ENCODE measurements at regions not wholly inside any gene's neighbourhood (a gene's known extent, or its start where the extent isn't known, plus 50 kb on each side); places are given as distances from the start of the nearest gene placed in this dataset.

GRCh38 chr6:138025528-138025978 is 81.7 kb downstream of the PERP start:
- intact Hi-C loops (cut with DNase I; ENCODE audit: low total_unique reads), result no loop called here
- WGBS, 5 donors, result 85 to 97% (median 87%) methylated on average over 2 of the region's 2 CpGs
- no peak for DNase-seq

GRCh38 chr6:138026342-138026741 is 80.9 kb downstream of the PERP start:
- Histone ChIP-seq H3K4me1 (no peaks in the 10 kb centered on the region), H3K27me3 (no peaks in the 10 kb centered on the region), H3K4me3 (no peak overlapping the region), H3K27ac (no peak overlapping the region), H3K36me3 (no peaks in the 10 kb centered on the region), H3K9me3 (no peaks in the 10 kb centered on the region)
- no peak for DNase-seq
- WGBS, 5 donors, result 71 to 84% (median 78%) methylated on average over 3 of the region's 3 CpGs
- intact Hi-C loops (cut with DNase I; ENCODE audit: low total_unique reads), result no loop called here
- TF ChIP-seq POLR2A (IDR thresholded peaks at IDR 0.05) (no peak), EP300 (IDR thresholded peaks at IDR 0.05) (no peak), POLR2AphosphoS5 (IDR thresholded peaks at IDR 0.05) (no peak)
- TF ChIP-seq, protein P1, sequence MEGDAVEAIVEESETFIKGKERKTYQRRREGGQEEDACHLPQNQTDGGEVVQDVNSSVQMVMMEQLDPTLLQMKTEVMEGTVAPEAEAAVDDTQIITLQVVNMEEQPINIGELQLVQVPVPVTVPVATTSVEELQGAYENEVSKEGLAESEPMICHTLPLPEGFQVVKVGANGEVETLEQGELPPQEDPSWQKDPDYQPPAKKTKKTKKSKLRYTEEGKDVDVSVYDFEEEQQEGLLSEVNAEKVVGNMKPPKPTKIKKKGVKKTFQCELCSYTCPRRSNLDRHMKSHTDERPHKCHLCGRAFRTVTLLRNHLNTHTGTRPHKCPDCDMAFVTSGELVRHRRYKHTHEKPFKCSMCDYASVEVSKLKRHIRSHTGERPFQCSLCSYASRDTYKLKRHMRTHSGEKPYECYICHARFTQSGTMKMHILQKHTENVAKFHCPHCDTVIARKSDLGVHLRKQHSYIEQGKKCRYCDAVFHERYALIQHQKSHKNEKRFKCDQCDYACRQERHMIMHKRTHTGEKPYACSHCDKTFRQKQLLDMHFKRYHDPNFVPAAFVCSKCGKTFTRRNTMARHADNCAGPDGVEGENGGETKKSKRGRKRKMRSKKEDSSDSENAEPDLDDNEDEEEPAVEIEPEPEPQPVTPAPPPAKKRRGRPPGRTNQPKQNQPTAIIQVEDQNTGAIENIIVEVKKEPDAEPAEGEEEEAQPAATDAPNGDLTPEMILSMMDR (IDR thresholded peaks at IDR 0.05), result no peak

More at GRCh38 chr6:138025528-138025978, 81.7 kb downstream of the PERP start:
- Histone ChIP-seq H3K4me3 (no peak overlapping the region), H3K9me3 (no peaks in the 10 kb centered on the region), H3K36me3 (no peaks in the 10 kb centered on the region), H3K4me1 (no peaks in the 10 kb centered on the region), H3K27me3 (no peaks in the 10 kb centered on the region), H3K27ac (no peak overlapping the region)
- TF ChIP-seq EP300 (IDR thresholded peaks at IDR 0.05) (no peak), POLR2AphosphoS5 (IDR thresholded peaks at IDR 0.05) (no peak), POLR2A (IDR thresholded peaks at IDR 0.05) (no peak)
- TF ChIP-seq, protein P1 (IDR thresholded peaks at IDR 0.05), result no peak

DNA sequence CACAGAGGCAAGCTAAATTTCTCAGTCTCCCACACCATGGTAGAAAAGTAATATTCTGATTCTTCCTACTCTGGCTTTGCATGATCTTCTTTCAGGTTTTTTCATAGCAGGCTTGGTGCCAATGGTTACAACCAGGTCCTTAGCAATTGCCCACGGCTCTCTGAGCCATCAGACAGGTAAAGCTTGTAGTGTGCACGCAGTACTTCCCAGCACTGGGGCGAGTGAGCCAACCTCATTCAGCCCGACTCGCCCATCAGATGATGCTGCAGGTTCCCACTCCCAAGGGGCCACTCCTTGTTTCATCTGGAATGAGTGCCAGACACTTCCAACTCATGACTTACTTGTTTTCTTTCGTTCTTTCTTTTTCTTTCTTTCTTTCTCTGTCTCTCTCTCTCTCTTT is 78.3 kb downstream of the PERP start:
- Histone ChIP-seq H3K4me3 (no peak overlapping the region), H3K4me1 (no peaks in the 10 kb centered on the region), H3K27ac (no peak overlapping the region), H3K27me3 (no peaks in the 10 kb centered on the region), H3K36me3 (no peaks in the 10 kb centered on the region), H3K9me3 (no peaks in the 10 kb centered on the region)
- TF ChIP-seq POLR2A (IDR thresholded peaks at IDR 0.05) (no peak), POLR2AphosphoS5 (IDR thresholded peaks at IDR 0.05) (no peak), EP300 (IDR thresholded peaks at IDR 0.05) (no peak)
- TF ChIP-seq, protein P1 (IDR thresholded peaks at IDR 0.05), result no peak
- intact Hi-C loops (cut with DNase I; ENCODE audit: low total_unique reads), result no loop called here
- WGBS, 5 donors, result 65 to 80% (median 73%) methylated on average over 6 of the region's 6 CpGs
- DNase-seq, result no peak

GRCh38 chr6:138030872-138031271 is 76.3 kb downstream of the PERP start:
- intact Hi-C loops (cut with DNase I; ENCODE audit: low total_unique reads), result no loop called here
- H3K27ac ChIP-seq, result no peak overlapping the region
- no peaks in the 10 kb centered on the region for H3K27me3 ChIP-seq
- H3K4me1 ChIP-seq, result no peaks in the 10 kb centered on the region
- no peak overlapping the region for H3K4me3 ChIP-seq
- no peak for DNase-seq
- no peaks in the 10 kb centered on the region for H3K9me3 ChIP-seq
- 25 to 47% (median 44%) methylated on average over 1 of the region's 1 CpG for WGBS, 5 donors
- no peaks in the 10 kb centered on the region for H3K36me3 ChIP-seq
- TF ChIP-seq, protein P1 (IDR thresholded peaks at IDR 0.05), result no peak
- no peak for TF ChIP-seq EP300 (IDR thresholded peaks at IDR 0.05)
- no peak for TF ChIP-seq POLR2AphosphoS5 (IDR thresholded peaks at IDR 0.05)
- TF ChIP-seq POLR2A (IDR thresholded peaks at IDR 0.05), result no peak

Measured in stomach (tissue), 8 donors.